Body of pancreas (tissue), 4 donors: ENCODE measurements at regions not wholly inside any gene's neighbourhood (a gene's known extent, or its start where the extent isn't known, plus 50 kb on each side); places are given as distances from the start of the nearest gene placed in this dataset.
A peak's percentile ranks its signal among the peaks of the same experiment; 100 is the strongest.

Experiments
- ATAC-seq: fragments of 150-250 bp; one replicate; pipeline ENCODE4 v1.9.1; 2016
- DNase-seq, 4 donors: peaks; one replicate each; pipeline ENCODE4 v3.0.0-alpha.2; 2019
- H3K27ac ChIP-seq, 4 donors: fragments of 200-600 bp; sonication (generic); 1 replicate in 3 of 4; 2 replicates in 1 of 4; pipeline versions ENCODE4 v1.5.1 to v1.6.1; 2016 to 2019; ENCODE audit warnings: mild to moderate bottlenecking in 1 of 4, mixed read lengths in 1 of 4, moderate library complexity in 1 of 4
- H3K27me3 ChIP-seq, 2 donors: fragments of 200-600 bp; sonication (generic); one replicate each; pipeline ENCODE4 v1.6.0; 2016; ENCODE audit warnings: mild to moderate bottlenecking in 1 of 2
- H3K36me3 ChIP-seq, 2 donors: fragments of 200-600 bp; sonication (generic); replicated peaks in 1 of 2; 2 replicates each; pipeline ENCODE4 v1.5.1; 2016; ENCODE audit warnings: low read depth in 2 of 2; ENCODE audit not compliant: insufficient read depth in 1 of 2
- H3K4me1 ChIP-seq: fragments of 200-600 bp; sonication (generic); one replicate; pipeline ENCODE4 v1.6.0; 2016
- H3K4me3 ChIP-seq, 2 donors: fragments of 200-600 bp; sonication (generic); 1 replicate in 1 of 2; 2 replicates in 1 of 2; pipeline ENCODE4 v1.5.1; 2016 to 2019
- H3K9me3 ChIP-seq, 3 donors: fragments of 200-600 bp; sonication (generic); 1 replicate in 2 of 3; 2 replicates in 1 of 3; pipeline ENCODE4 v1.5.1; 2016
- CTCF ChIP-seq, 7 experiments: fragments of 450-650 bp in 4 of 7; fragments of 200-600 bp in 3 of 7; sonication (generic) in 3 of 7; IDR thresholded peaks; one replicate each; pipeline ENCODE4 v1.5.1; 2016 to 2019; ENCODE audit warnings: antibody characterized with exemption in 7 of 7
- POLR2A ChIP-seq, 3 donors: fragments of 450-650 bp; IDR thresholded peaks; one replicate each; pipeline ENCODE4 v1.6.1; 2016; ENCODE audit warnings: antibody characterized with exemption in 3 of 3, mild to moderate bottlenecking in 2 of 3
- WGBS, 2 donors: methylation state at CpG; one replicate each; pipeline ENCODE4 v1.1.5; 2017; 5-methylcytosine and 5-hydroxymethylcytosine counted together
- intact Hi-C: fragments of 100-400 bp; cut with DNase I; formaldehyde crosslinking; loops from one replicate; pipeline ENCODE4 v1.15.1; 2023

DNA sequence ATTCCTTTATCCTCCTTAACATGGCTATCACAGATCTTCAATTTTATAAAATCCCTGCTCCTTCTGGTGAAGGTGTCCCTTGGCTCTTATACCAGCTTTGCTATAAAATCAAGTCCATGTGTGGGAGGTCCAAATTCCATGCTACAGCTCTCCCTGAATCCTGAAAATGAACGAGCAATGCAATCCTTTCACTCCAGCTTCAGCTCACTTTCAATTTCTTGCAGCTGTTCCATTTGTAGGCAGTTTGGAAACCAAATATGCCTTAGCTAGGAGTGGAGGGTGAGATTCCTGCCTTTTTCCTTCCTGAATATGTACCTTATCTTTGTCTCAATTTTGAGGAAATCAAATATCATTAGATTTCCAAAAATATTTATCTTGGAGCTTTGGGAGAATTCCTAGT, 402.6 kb downstream of the TTLL7 start:
- H3K27me3 ChIP-seq = no peaks in the 10 kb centered on the region
- 69 to 75% methylated on average over 1 of the region's 1 CpG for WGBS, 2 donors
- DNase-seq (no peak), ATAC-seq (no peak)
- H3K4me1 ChIP-seq = no peaks in the 10 kb centered on the region
- TF ChIP-seq CTCF (IDR thresholded peaks at IDR 0.05) (no peak), POLR2A (IDR thresholded peaks at IDR 0.05) (no peak)
- H3K9me3 ChIP-seq = no peaks in the 10 kb centered on the region
- H3K36me3 ChIP-seq = no peaks in the 10 kb centered on the region
- no peak overlapping the region for H3K27ac ChIP-seq
- H3K4me3 ChIP-seq = no peak overlapping the region
- intact Hi-C loops = no loop called here

DNA sequence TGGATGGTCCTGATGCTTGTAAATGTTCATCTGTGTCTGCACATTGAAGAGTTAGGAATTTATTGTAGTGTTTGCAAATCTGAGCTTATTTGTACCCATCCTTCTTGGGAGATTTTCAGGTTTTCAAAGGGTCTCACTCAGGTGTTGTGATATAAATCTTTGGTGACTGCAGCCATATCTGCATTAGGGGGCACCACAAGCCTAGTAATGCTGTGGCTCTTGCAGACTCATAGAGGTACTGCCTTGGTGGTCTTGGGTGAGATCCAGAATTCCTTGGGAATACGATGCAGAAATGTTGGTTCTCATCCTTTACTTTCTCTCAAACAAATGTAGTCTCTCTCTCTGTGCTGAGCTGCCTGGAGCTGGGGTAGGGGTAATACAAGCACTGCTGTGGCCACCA, 405.9 kb downstream of the TTLL7 start:
- no peaks in the 10 kb centered on the region for H3K27me3 ChIP-seq
- H3K4me3 ChIP-seq = no peak overlapping the region
- DNase-seq (no peak), ATAC-seq (no peak)
- intact Hi-C loops = no loop called here
- H3K9me3 ChIP-seq = no peaks in the 10 kb centered on the region
- H3K4me1 ChIP-seq = no peaks in the 10 kb centered on the region
- WGBS, 2 donors = 91 to 100% methylated on average over 1 of the region's 1 CpG
- no peaks in the 10 kb centered on the region for H3K36me3 ChIP-seq
- no peak for TF ChIP-seq POLR2A (IDR thresholded peaks at IDR 0.05)
- TF ChIP-seq CTCF (IDR thresholded peaks at IDR 0.05) = no peak
- no peak overlapping the region for H3K27ac ChIP-seq

DNA sequence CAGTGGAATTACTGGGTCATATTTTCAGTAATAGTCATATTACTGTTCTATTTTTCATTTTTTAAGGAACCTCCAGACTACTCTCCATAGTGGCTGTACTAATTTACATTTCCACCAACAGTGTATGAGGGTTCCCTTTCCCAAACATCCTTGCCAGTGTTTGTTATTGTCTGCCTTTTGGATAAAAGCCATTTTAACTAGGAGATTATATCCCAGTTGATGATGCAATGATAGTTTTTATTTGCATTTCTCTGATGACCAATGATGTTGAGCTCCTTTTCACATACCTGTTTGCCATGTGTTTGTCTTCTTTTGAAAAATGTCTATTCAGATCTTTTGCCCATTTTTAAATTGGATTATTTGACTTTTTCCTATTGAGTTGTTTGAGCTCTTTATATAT, 410.8 kb downstream of the TTLL7 start:
- Histone ChIP-seq H3K4me1 (no peaks in the 10 kb centered on the region), H3K36me3 (no peaks in the 10 kb centered on the region), H3K9me3 (no peaks in the 10 kb centered on the region), H3K27ac (no peak overlapping the region), H3K27me3 (no peaks in the 10 kb centered on the region), H3K4me3 (no peak overlapping the region)
- no peak for TF ChIP-seq CTCF (IDR thresholded peaks at IDR 0.05)
- no peak for TF ChIP-seq POLR2A (IDR thresholded peaks at IDR 0.05)
- DNase-seq (no peak), ATAC-seq (no peak)
- intact Hi-C loops = no loop called here

- Histone ChIP-seq H3K27ac (no peak overlapping the region), H3K27me3 (no peaks in the 10 kb centered on the region), H3K9me3 (no peaks in the 10 kb centered on the region), H3K4me3 (no peak overlapping the region), H3K36me3 (no peaks in the 10 kb centered on the region), H3K4me1 (no peaks in the 10 kb centered on the region)
- DNase-seq (peak in 2 of 4 donors; percentile 10 to 34), ATAC-seq (no peak)
- intact Hi-C loops = no loop called here
- 83 to 93% methylated on average over 2 to 4 of the region's 4 CpGs for WGBS, 2 donors
- TF ChIP-seq CTCF (IDR thresholded peaks at IDR 0.05) (peak in 3 of 7 experiments; percentile 9 to 34 (median 18)), POLR2A (IDR thresholded peaks at IDR 0.05) (no peak)
Observed at GRCh38 chr1:83583351-83584014, 415.4 kb downstream of the TTLL7 start.

DNA sequence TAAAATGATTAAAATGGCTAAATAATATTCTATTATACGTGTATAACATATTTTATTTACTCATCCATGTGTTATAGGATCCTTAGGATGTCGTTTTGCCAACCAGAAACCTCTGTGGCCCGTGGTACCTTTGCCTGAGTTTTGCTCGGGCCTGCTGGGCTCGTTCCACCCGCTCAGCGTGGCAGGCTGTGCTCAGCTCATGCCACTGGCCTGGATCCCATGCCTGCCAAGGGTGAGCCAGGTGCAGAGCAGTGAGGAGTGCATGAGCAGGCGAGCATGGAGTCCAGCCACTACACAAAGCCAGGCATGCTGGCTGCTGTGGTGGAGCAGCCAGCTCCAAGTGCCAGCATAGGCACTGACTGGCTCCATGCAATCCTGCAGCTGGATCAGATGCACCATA, 417.2 kb downstream of the TTLL7 start:
- Histone ChIP-seq H3K4me1 (no peaks in the 10 kb centered on the region), H3K27ac (no peak overlapping the region), H3K27me3 (no peaks in the 10 kb centered on the region), H3K36me3 (no peaks in the 10 kb centered on the region), H3K9me3 (no peaks in the 10 kb centered on the region), H3K4me3 (no peak overlapping the region)
- intact Hi-C loops = no loop called here
- TF ChIP-seq POLR2A (IDR thresholded peaks at IDR 0.05) = no peak
- TF ChIP-seq CTCF (IDR thresholded peaks at IDR 0.05) = no peak
- DNase-seq = no peak
- WGBS, 2 donors = 89 to 96% methylated on average over 8 of the region's 8 CpGs
- ATAC-seq = no peak
